ENCODE measurements at regions not wholly inside any gene's neighbourhood (a gene's known extent, or its start where the extent isn't known, plus 50 kb on each side); places are given as distances from the start of the nearest gene placed in this dataset.
A peak's percentile ranks its signal among the peaks of the same experiment; 100 is the strongest.

GRCh38 chr9:135289081-135289491 lies 190.5 kb upstream of the PPP1R26 start:
- H3K4me1 ChIP-seq: no peaks in the 10 kb centered on the region
- DNase-seq (ENCODE audit: low spot score in 2 of 2): no peak
- H3K36me3 ChIP-seq: no peaks in the 10 kb centered on the region
- H3K9me3 ChIP-seq: no peaks in the 10 kb centered on the region
- peaks cover 0 to 19% of the 10 kb centered on the region in 2 donors for H3K27me3 ChIP-seq
- TF ChIP-seq CTCF (IDR thresholded peaks at IDR 0.05) (no peak), POLR2AphosphoS5 (IDR thresholded peaks at IDR 0.05) (no peak), POLR2A (IDR thresholded peaks at IDR 0.05) (no peak)
- H3K27ac ChIP-seq: no peak overlapping the region
- intact Hi-C loops (cut with DNase I; ENCODE audit: low total_unique reads): no loop called here
- no peak overlapping the region for H3K4me3 ChIP-seq

GRCh38 chr9:135290086-135290485 lies 189.5 kb upstream of the PPP1R26 start:
- Histone ChIP-seq H3K27me3 (peaks cover 0 to 13% of the 10 kb centered on the region in 2 donors), H3K4me3 (no peak overlapping the region), H3K27ac (no peak overlapping the region), H3K4me1 (no peaks in the 10 kb centered on the region), H3K36me3 (no peaks in the 10 kb centered on the region), H3K9me3 (no peaks in the 10 kb centered on the region)
- no peak for DNase-seq (ENCODE audit: low spot score in 2 of 2)
- TF ChIP-seq POLR2AphosphoS5 (IDR thresholded peaks at IDR 0.05): no peak
- TF ChIP-seq POLR2A (IDR thresholded peaks at IDR 0.05): no peak
- TF ChIP-seq CTCF (IDR thresholded peaks at IDR 0.05): no peak
- intact Hi-C loops (cut with DNase I; ENCODE audit: low total_unique reads): no loop called here

GRCh38 chr9:135290566-135290965 lies 189.0 kb upstream of the PPP1R26 start:
- H3K36me3 ChIP-seq: no peaks in the 10 kb centered on the region
- intact Hi-C loops (cut with DNase I; ENCODE audit: low total_unique reads): no loop called here
- H3K9me3 ChIP-seq: no peaks in the 10 kb centered on the region
- no peak for TF ChIP-seq CTCF (IDR thresholded peaks at IDR 0.05)
- TF ChIP-seq POLR2AphosphoS5 (IDR thresholded peaks at IDR 0.05): no peak
- TF ChIP-seq POLR2A (IDR thresholded peaks at IDR 0.05): no peak
- H3K27me3 ChIP-seq: peaks cover 0 to 13% of the 10 kb centered on the region in 2 donors
- DNase-seq (ENCODE audit: low spot score in 2 of 2): peak in 1 of 2 donors; percentile 47
- H3K4me1 ChIP-seq: no peaks in the 10 kb centered on the region
- no peak overlapping the region for H3K4me3 ChIP-seq
- no peak overlapping the region for H3K27ac ChIP-seq

- Histone ChIP-seq H3K9me3 (no peaks in the 10 kb centered on the region), H3K27ac (no peak overlapping the region), H3K27me3 (peaks cover 0 to 13% of the 10 kb centered on the region in 2 donors), H3K4me3 (no peak overlapping the region), H3K4me1 (no peaks in the 10 kb centered on the region), H3K36me3 (no peaks in the 10 kb centered on the region)
- no peak for DNase-seq (ENCODE audit: low spot score in 2 of 2)
- intact Hi-C loops (cut with DNase I; ENCODE audit: low total_unique reads): no loop called here
- no peak for TF ChIP-seq POLR2AphosphoS5 (IDR thresholded peaks at IDR 0.05)
- no peak for TF ChIP-seq CTCF (IDR thresholded peaks at IDR 0.05)
- no peak for TF ChIP-seq POLR2A (IDR thresholded peaks at IDR 0.05)
Measured at GRCh38 chr9:135291165-135291564, 188.4 kb upstream of the PPP1R26 start.

- Histone ChIP-seq H3K36me3 (no peaks in the 10 kb centered on the region), H3K27me3 (peaks cover 0 to 23% of the 10 kb centered on the region in 2 donors), H3K4me3 (no peak overlapping the region), H3K27ac (no peak overlapping the region), H3K9me3 (no peaks in the 10 kb centered on the region), H3K4me1 (no peaks in the 10 kb centered on the region)
- intact Hi-C loops (cut with DNase I; ENCODE audit: low total_unique reads): no loop called here
- no peak for DNase-seq (ENCODE audit: low spot score in 2 of 2)
- TF ChIP-seq POLR2A (IDR thresholded peaks at IDR 0.05) (no peak), CTCF (IDR thresholded peaks at IDR 0.05) (no peak), POLR2AphosphoS5 (IDR thresholded peaks at IDR 0.05) (no peak)
Measured at GRCh38 chr9:135294836-135295235, 184.7 kb upstream of the PPP1R26 start.

All from breast epithelium (tissue), 4 donors.